ENCODE measurements at regions not wholly inside any gene's neighbourhood (a gene's known extent, or its start where the extent isn't known, plus 50 kb on each side); places are given as distances from the start of the nearest gene placed in this dataset.

DNA sequence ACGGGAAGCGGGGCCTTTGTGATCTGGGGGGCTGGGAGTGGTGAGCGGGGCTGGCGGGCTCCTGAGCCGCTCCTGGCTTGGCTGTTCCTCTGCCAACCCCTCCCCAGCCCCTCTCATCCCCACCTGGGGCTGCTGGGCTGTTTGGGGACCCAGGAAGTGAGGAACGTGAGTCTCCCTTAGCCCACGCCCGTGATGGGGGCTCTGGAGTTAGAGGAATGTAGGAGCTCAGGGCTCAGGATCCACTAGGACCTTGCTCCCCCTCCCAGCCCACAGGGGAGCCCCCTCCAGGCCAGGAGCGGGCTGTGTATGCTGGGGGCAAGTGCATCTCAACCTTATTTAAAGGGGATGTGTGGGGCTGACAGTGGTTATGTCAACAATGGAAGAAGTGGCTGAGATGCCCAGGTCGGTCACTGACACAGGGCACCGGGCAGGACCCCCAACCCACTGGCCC, 134.1 kb downstream of the URI1 start:
- TF ChIP-seq CTCF (IDR thresholded peaks at IDR 0.05), result no peak
- no peak overlapping the region for H3K27ac Mint-ChIP-seq
- CTCF ChIA-PET, result no interaction called here
- H3K4me3 Mint-ChIP-seq, result no peak overlapping the region
- ATAC-seq (ENCODE audit: low read depth) (no peak), DNase-seq (no peak)
- H3K36me3 Mint-ChIP-seq (ENCODE audit: low read depth), result no peaks in the 10 kb centered on the region
- no peaks in the 10 kb centered on the region for H3K4me1 Mint-ChIP-seq
- POLR2A ChIA-PET, result no interaction called here
- intact Hi-C loops (cut with micrococcal nuclease), result no loop called here
- H3K9me3 Mint-ChIP-seq, result no peaks in the 10 kb centered on the region
- H3K27me3 Mint-ChIP-seq, result no peaks in the 10 kb centered on the region

- Mint-ChIP-seq H3K4me1 (no peaks in the 10 kb centered on the region), H3K9me3 (no peaks in the 10 kb centered on the region), H3K27me3 (peaks cover 4% of the 10 kb centered on the region), H3K27ac (no peak overlapping the region), H3K4me3 (no peak overlapping the region), H3K36me3 (ENCODE audit: low read depth) (no peaks in the 10 kb centered on the region)
- ChIA-PET POLR2A (no interaction called here), CTCF (no interaction called here)
- DNase-seq (no peak), ATAC-seq (ENCODE audit: low read depth) (no peak)
- intact Hi-C loops (cut with micrococcal nuclease), result no loop called here
- TF ChIP-seq CTCF (IDR thresholded peaks at IDR 0.05), result no peak
Measured at GRCh38 chr19:30076751-30077670, 135.0 kb downstream of the URI1 start.

DNA sequence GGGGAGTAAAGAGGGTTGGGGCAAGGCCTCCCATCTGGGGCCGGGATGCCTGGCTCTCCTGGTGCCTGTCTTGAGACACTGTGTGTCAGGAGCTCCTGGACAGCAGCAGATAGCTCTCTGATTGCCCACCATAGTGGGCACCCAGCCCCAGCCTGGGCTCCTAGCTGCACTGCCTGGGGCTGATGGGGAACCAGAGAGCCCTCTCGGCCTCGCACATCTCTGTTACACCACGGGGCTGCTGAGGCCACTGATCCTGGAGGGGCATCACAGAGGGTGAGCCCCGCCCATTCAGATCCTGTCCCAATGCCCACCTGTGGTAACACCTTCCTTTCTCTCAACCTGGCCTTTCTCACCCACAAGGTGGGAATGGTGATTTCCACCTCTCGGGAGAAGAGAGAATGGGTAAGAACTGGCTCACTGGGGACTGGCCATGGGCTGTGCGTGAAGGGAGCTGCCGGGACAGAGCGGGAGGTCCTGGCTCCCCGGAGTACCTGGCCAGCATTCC, 135.9 kb downstream of the URI1 start:
- H3K9me3 Mint-ChIP-seq, result no peaks in the 10 kb centered on the region
- peaks cover 7% of the 10 kb centered on the region for H3K27me3 Mint-ChIP-seq
- no peaks in the 10 kb centered on the region for H3K36me3 Mint-ChIP-seq (ENCODE audit: low read depth)
- no peak overlapping the region for H3K4me3 Mint-ChIP-seq
- ChIA-PET CTCF (no interaction called here), POLR2A (no interaction called here)
- intact Hi-C loops (cut with micrococcal nuclease), result no loop called here
- H3K4me1 Mint-ChIP-seq, result no peaks in the 10 kb centered on the region
- no peak for ATAC-seq (ENCODE audit: low read depth)
- DNase-seq, result no peak
- H3K27ac Mint-ChIP-seq, result no peak overlapping the region
- TF ChIP-seq CTCF (IDR thresholded peaks at IDR 0.05), result no peak

GRCh38 chr19:30078381-30078910, 136.4 kb downstream of the URI1 start:
- DNase-seq (no peak), ATAC-seq (ENCODE audit: low read depth) (no peak)
- TF ChIP-seq CTCF (IDR thresholded peaks at IDR 0.05), result no peak
- peaks cover 7% of the 10 kb centered on the region for H3K27me3 Mint-ChIP-seq
- no peak overlapping the region for H3K27ac Mint-ChIP-seq
- no peaks in the 10 kb centered on the region for H3K9me3 Mint-ChIP-seq
- ChIA-PET CTCF (no interaction called here), POLR2A (no interaction called here)
- no peak overlapping the region for H3K4me3 Mint-ChIP-seq
- intact Hi-C loops (cut with micrococcal nuclease), result no loop called here
- H3K36me3 Mint-ChIP-seq (ENCODE audit: low read depth), result no peaks in the 10 kb centered on the region
- no peaks in the 10 kb centered on the region for H3K4me1 Mint-ChIP-seq

DNA sequence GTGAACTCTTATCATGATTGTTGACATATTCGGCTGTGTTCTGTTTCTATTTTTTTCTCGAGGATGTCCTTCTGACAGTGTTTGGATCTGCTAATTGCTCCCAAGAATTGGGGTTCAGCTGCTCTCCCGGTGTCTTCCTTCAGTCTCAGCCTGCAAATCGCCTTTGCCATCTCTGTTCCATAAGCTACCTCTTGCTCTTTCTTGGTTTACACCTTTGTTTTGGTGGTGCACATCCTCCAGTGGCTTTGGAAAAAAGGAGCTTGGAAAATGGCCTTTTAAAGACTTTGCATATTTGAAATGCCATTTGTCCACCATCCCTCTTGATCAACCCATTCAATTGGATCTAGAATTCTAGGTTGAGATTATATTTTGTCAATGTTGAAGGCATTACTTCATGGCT, 137.2 kb downstream of the URI1 start:
- H3K4me3 Mint-ChIP-seq, result no peak overlapping the region
- H3K27me3 Mint-ChIP-seq, result peaks cover 7% of the 10 kb centered on the region
- DNase-seq (no peak), ATAC-seq (ENCODE audit: low read depth) (no peak)
- TF ChIP-seq CTCF (IDR thresholded peaks at IDR 0.05), result no peak
- no peaks in the 10 kb centered on the region for H3K36me3 Mint-ChIP-seq (ENCODE audit: low read depth)
- intact Hi-C loops (cut with micrococcal nuclease), result no loop called here
- H3K4me1 Mint-ChIP-seq, result no peaks in the 10 kb centered on the region
- ChIA-PET CTCF (no interaction called here), POLR2A (no interaction called here)
- H3K9me3 Mint-ChIP-seq, result no peaks in the 10 kb centered on the region
- no peak overlapping the region for H3K27ac Mint-ChIP-seq
